NCI-H526 (cell line): ENCODE measurements at regions not wholly inside any gene's neighbourhood (a gene's known extent, or its start where the extent isn't known, plus 50 kb on each side); places are given as distances from the start of the nearest gene placed in this dataset.

Experiments used
- DNase-seq, 2 experiments: peaks; one replicate each; lab custom pipeline; 2025; lab: John Stamatoyannopoulos, UW

DNA sequence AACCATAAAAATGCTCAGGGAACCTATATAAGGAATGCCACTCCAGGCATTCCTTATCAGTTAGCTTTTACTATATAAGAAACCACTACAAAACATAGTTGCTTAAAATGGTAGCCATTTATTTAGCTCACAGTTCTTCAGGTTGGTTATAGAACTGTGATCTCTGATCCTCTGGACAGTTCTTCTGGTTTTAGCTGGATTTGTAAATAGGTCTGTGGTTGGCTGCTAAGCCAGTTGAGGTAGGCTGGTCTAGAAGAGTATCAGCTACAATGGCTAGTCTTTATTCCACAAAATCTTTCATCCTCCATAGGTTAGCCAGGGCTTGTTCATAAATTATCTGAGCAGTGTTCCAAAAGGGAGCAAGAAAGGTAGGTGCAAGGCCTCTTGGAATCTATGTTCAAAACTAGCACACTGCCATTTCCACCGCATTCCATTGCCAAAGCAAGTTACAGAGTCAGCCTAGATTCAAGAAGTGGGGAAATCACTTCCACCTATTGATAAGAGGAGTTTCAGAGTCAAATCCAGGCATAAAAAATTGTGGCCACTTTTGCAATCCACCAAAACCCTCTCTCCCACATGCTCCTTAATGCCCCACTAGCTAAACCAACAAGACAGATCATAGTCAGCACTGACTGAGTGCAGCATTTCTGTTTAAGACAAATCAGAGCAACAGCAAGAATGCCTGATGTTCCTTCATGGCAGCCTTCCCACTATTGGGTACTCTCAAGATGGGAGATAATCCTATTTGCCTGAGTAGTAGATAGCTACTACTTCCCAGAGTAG lies 146.4 kb downstream of the IRS1 start:
- no peak for DNase-seq

DNA sequence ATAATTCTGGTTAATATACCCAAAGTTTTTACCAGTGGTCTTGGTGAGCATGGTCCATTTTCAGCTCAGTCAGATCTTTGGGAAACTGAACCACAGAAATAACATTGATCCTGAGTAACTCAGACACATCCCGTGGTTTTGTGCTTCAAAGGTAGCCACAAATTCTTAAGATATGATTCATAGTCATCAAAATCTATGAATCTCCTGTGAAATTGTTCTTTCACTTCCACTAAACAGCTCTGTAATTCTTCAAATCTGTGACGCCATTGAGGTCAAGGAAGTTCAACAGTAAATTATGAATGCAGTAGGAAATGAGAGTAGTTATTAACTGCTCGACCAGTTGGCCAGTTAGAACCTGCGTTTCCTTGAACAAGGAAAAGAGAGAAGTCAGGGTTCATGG lies 147.3 kb downstream of the IRS1 start:
- no peak for DNase-seq

DNA sequence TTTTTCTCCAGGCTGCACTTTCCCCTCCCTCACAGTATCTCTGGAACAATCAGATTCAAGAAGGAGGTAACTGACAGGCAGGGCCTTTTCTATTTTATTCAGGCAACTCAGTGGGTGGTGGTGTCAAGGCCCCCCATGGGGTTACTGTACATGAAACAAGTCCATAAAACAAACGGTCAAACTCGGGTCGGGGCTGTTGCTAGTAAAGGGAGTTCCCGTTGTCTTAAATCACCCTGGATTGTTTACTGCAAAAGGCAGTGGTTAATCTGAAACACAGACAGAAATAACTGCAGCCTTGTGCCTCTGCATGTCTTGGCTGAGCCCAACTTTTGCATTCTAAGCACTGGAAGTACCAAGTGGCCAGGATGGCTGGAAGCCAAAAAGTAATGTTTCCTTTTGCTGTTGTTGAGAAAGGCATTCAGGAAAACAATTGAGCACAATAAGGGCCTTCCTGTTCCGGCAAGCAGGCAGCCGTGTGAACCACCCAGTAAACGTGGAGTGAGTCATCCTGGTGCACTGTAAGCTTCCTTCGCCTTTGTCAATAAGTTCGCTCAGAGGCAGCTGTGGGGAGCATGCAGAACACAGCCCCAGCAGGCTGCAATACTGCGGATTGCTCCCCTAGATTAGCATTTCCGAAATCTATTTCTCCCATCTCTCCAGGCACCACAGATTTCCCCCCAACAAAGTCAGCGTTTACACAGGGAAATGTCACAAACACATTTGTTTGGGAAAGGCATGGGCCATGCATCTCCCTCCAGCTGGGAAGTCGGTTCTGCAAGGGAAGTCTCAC lies 149.6 kb downstream of the IRS1 start:
- no peak for DNase-seq

DNA sequence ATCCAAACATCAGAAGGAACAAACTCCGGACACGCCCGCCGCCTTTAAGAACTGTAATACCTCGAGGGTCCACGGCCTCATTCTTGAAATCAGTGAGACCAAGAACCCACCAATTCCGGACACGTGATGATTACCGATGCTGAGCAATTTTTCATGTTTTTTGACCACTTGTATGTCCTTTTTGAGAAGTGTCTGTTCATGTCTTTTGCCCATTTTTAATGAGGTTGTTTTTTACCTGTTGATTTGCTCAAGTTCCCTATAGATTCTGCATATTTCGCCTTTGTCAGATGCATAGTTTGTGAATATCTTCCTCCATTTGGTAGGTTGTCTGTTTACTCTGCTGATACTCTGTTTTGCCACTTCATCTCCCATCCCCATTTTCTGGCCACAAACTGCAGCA lies 150.4 kb downstream of the IRS1 start:
- DNase-seq, result no peak

GRCh38 chr2:226647621-226648518 lies 151.8 kb downstream of the IRS1 start:
- DNase-seq, result no peak

DNA sequence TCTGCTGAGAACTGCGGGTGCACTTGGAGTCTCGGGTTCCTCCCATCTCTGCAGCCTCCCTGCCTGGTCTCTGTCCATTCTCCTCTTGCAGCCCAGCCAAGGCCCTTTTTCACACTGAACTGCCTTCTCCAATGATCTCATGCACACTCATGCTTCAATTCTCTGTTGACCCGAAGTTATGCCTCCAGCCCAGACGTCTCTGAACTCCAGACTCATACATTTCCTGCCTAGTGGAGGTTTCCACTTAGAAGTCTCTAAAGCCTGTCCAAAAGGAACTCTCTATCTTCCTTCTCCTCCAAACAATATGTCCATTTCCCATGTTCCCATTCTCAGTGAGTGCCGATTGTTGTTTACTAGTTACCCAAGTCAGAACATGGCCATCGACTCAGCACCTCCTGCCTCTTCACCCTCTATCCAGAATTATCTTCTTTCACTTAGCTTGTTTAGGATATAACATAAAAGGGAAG lies 155.2 kb downstream of the IRS1 start:
- DNase-seq, result no peak

- no peak for DNase-seq
These were observed 155.7 kb downstream of the IRS1 start for GRCh38 chr2:226643946-226644282.

DNA sequence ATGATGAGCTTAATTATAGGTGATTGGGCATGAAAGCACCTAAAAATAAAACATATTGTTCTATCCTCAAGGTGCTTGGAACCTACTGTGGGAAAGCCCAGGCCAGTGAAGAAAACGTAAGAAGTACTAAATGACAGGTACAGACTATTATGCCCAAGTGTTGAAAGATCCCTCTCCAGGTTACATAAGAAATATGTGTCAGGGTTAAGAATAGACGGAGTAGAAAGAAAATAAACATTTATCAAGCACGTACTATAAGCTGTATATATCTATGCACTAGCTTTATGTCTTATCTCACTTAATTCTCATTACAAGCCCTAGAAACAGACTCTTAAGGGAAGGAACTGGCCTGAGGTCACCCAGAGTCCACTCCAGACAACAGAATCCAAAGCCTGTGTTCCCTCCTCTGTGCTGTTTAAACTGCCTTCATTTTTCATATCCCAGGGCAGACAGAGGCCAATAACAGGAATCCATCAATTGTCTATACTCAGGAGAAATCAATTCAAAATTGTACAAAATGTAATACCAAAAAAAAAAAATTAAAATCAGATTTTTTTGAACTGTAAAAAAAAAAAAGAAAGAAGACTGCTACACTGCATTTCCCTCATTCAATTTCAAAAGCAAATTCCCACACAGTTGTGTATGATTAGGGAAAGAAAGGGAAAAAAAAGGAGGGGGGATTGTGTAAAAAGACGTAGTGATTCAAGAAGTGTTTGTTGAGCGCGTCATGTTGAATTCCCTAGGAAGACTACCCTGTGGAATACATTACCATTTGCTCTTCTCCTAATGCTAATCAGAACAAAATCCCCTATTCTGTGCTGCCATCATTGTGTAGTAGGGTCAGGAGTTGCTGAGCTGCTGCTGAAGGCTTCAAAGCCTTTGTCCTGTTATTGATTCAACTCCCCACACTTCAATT lies 156.3 kb downstream of the IRS1 start:
- no peak for DNase-seq

GRCh38 chr2:226641008-226641407 lies 158.6 kb downstream of the IRS1 start:
- no peak for DNase-seq

DNA sequence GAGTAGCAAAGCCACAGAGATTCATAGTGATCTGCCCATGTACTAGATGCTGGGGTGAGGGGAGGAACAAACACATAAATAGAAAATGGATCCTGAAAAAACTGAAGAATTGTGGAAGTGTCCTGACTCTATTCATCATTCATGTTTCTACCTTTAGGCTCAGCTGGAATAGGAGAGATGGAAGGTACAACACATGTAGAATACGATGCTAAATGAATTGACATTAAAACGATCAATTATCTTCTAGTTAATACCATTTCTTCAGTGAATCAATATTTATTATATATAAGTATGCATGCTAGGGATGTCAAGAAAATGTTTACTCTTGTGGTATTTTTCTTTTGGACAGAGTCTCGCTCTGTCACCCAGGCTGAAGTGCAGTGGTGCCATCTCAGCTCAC lies 159.1 kb downstream of the IRS1 start:
- DNase-seq, result no peak

DNA sequence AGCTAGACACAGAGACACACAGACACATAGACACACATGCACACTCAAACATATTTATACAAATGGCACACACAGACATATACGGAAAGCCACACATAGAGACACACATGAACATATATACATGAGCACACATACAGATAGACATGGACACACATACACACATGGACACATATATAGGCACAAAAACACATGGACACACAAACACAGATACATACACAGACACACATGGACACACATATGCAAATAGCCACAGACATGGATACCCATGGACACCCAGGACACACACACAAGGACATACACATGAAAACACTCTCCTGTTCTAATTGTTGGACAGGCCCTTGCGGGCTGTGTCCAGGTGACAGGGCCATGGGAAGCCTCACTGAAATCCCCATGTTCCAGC lies 160.1 kb downstream of the IRS1 start:
- no peak for DNase-seq

GRCh38 chr2:226638576-226638975 lies 161.0 kb downstream of the IRS1 start:
- DNase-seq, result no peak

- DNase-seq, result no peak
These were observed 162.2 kb downstream of the IRS1 start for GRCh38 chr2:226637383-226637782.

DNA sequence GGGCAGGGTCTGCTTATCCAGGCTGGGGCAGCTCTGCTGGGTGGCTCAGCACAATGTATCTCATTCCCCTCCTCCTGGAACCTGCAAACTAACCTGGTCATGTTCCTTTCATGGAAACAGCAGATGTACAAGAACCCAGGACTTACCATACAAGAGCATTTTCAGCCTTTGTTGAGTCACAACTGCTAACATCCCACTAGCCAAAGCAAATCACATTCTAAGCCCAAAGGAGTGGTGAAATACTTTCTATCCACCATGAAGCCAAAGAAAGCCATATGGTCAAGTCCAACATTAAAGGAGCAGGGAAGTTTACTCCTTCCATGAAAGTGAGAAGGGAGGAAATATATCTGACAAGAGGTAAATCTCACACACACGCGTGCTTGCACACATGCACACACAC lies 163.0 kb downstream of the IRS1 start:
- no peak for DNase-seq

- DNase-seq, result no peak
These were observed 164.5 kb downstream of the IRS1 start for GRCh38 chr2:226634943-226635604.

DNA sequence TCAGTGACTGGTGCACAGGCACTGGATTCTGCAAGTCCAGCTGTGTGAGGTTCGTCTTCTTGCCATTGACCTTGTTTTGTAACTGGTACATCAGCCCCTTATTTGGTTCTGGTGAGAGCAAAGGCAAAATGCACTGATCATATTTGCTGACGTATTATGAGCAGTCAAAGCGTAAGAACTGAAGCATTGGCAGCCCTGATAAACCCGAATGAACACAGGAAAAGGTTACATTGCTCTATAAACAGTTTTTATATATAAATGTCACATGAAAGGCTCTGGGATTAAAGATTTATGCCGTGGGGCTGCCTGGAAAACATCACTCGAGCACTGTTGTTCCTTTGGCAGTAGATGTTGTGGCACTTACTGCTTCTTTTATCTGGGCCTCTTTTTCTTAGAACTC lies 167.9 kb downstream of the IRS1 start:
- DNase-seq, result no peak

DNA sequence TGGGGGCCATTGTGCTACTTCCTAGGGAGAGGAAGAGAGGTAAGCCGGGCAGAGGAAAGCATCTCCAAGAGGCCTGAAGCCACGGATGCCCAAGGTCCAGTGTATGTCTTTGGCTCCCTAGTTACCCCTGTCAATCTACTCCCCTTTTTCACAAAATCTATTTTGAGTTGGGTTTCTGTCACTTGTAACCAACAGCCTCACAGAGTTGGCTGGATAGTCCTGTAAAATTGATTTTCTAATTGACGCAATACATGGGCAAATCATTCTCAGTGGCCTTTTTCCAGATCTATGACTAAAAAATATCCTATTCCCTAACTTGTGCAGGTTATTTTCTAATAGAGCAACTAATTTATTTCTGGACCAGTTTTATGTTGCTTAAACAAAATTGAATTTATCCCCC lies 168.4 kb downstream of the IRS1 start:
- DNase-seq, result no peak

GRCh38 chr2:226625946-226626345 lies 173.7 kb downstream of the IRS1 start:
- no peak for DNase-seq

DNA sequence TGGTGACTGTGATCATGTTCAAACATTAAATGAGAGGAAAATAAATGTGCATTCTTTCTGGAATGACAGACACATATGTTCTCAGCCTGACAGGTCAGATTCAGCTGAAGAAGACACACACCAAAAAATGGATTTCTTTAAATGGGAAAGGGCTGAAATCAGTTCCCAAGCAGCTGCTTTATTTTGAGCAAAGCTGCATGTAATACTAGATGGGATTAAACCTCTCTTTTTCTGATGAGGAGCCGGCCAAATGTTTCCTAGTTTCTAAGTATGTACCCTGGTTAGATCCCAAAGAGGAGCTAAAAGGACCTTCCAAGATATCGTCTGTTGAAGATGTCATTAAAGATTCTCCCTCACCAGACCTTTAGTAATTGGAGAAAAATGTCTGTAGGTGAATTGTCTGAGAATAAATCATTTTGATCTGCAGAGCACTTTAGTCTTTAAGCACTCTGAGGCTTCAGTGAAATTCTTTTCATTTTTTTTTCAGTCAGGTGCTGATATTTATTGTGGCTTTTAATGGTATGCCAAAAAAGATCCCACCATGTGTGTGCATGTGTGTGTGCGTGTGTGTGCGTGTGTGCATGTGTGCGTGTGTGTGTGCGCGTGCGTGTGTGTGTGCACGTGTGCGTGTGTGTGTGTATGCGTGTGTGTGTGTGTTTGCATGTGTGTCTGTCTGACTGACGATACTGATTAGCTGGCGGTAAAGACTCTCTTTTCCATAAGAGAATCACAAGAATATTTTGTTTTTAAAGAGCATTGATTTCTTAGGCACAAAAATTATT lies 175.8 kb downstream of the IRS1 start:
- no peak for DNase-seq

GRCh38 chr2:226622484-226622883 lies 177.1 kb downstream of the IRS1 start:
- no peak for DNase-seq
